ENCODE measurements at regions not wholly inside any gene's neighbourhood (a gene's known extent, or its start where the extent isn't known, plus 50 kb on each side); places are given as distances from the start of the nearest gene placed in this dataset.
A peak's percentile ranks its signal among the peaks of the same experiment; 100 is the strongest.

- CTCF ChIA-PET (ENCODE audit: unreplicated experiment) = no interaction called here
- POLR2A ChIA-PET = interaction anchor here (1.5 to 2.3 kb wide), 3 partner anchors 9 to 23 kb away, joined by 5 to 9 read pairs (median 8); no protein-coding TSS in a partner anchor
- TF ChIP-seq CTCF (conservative IDR thresholded peaks at IDR 0.05; ENCODE audit: low read length) = no peak
- TF ChIP-seq EZH2phosphoT487 (IDR thresholded peaks at IDR 0.05; ENCODE audit: borderline replicate concordance, low read depth, low read length) = no peak
Measured at GRCh38 chr3:6273878-6274277, 587.0 kb upstream of the GRM7 start.

GRCh38 chr3:6281662-6282061, 579.3 kb upstream of the GRM7 start:
- peaks cover 57% of the 10 kb centered on the region for H3K4me1 ChIP-seq (ENCODE audit: insufficient read depth, low read length, poor library complexity, severe bottlenecking)
- no peaks in the 10 kb centered on the region for H3K9me3 ChIP-seq (ENCODE audit: low read length)
- no peaks in the 10 kb centered on the region for H3K79me2 ChIP-seq (ENCODE audit: insufficient read depth, low read depth, low read length)
- CTCF ChIA-PET (ENCODE audit: unreplicated experiment) = interaction anchor here (0.8 kb wide), 1 partner anchor 29 kb away, joined by 3 read pairs; no protein-coding TSS in a partner anchor
- H3K27ac ChIP-seq (ENCODE audit: low read depth, low read length, poor library complexity, severe bottlenecking) = peak overlapping the region; percentile 79
- intact Hi-C loops (cut with micrococcal nuclease; ENCODE audit: unreplicated experiment) = loop anchor here (2.0 to 5.0 kb wide), 2 partner anchors 31 to 436 kb away; no protein-coding TSS in a partner anchor
- H3K4me2 ChIP-seq (ENCODE audit: low read length) = peak overlapping the region; percentile 45
- H2AFZ ChIP-seq (ENCODE audit: low read length) = peak overlapping the region; percentile 55
- H3K9me2 ChIP-seq (ENCODE audit: insufficient read depth, low read length) = no peaks in the 10 kb centered on the region
- TF ChIP-seq CTCF (conservative IDR thresholded peaks at IDR 0.05; ENCODE audit: low read length) (no peak), EZH2phosphoT487 (IDR thresholded peaks at IDR 0.05; ENCODE audit: borderline replicate concordance, low read depth, low read length) (no peak)
- POLR2A ChIA-PET = interaction anchor here (0.6 to 1.9 kb wide), 4 partner anchors 14 to 23 kb away, joined by 3 to 6 read pairs (median 5); no protein-coding TSS in a partner anchor
- DNase-seq (ENCODE audit: low spot score) = peak; percentile 70
- H4K20me1 ChIP-seq (ENCODE audit: insufficient read depth, low read length) = no peaks in the 10 kb centered on the region
- no peaks in the 10 kb centered on the region for H3K36me3 ChIP-seq (ENCODE audit: insufficient read depth, low read length)
- H3K4me3 ChIP-seq (ENCODE audit: low read depth, low read length, poor library complexity, severe bottlenecking) = no peak overlapping the region
- BruUV-seq (replicated peaks) = no TSS peak

More at GRCh38 chr3:6273878-6274277, 587.0 kb upstream of the GRM7 start:
- Histone ChIP-seq H3K4me1 (ENCODE audit: insufficient read depth, low read length, poor library complexity, severe bottlenecking) (no peaks in the 10 kb centered on the region), H3K79me2 (ENCODE audit: insufficient read depth, low read depth, low read length) (no peaks in the 10 kb centered on the region), H3K4me2 (ENCODE audit: low read length) (no peak overlapping the region), H3K9me2 (ENCODE audit: insufficient read depth, low read length) (no peaks in the 10 kb centered on the region), H3K36me3 (ENCODE audit: insufficient read depth, low read length) (no peaks in the 10 kb centered on the region), H3K4me3 (ENCODE audit: low read depth, low read length, poor library complexity, severe bottlenecking) (no peak overlapping the region), H2AFZ (ENCODE audit: low read length) (no peak overlapping the region), H3K9me3 (ENCODE audit: low read length) (no peaks in the 10 kb centered on the region), H4K20me1 (ENCODE audit: insufficient read depth, low read length) (no peaks in the 10 kb centered on the region), H3K27ac (ENCODE audit: low read depth, low read length, poor library complexity, severe bottlenecking) (no peak overlapping the region)
- BruUV-seq (replicated peaks) = no TSS peak
- no peak for DNase-seq (ENCODE audit: low spot score)
- intact Hi-C loops (cut with micrococcal nuclease; ENCODE audit: unreplicated experiment) = no loop called here

GRCh38 chr3:6282918-6283317, 578.0 kb upstream of the GRM7 start:
- Histone ChIP-seq H3K4me1 (ENCODE audit: insufficient read depth, low read length, poor library complexity, severe bottlenecking) (peaks cover 63% of the 10 kb centered on the region), H3K9me2 (ENCODE audit: insufficient read depth, low read length) (no peaks in the 10 kb centered on the region), H3K4me2 (ENCODE audit: low read length) (peak overlapping the region; percentile 45; the same call in 1 of the 2 replicates), H3K9me3 (ENCODE audit: low read length) (no peaks in the 10 kb centered on the region), H3K79me2 (ENCODE audit: insufficient read depth, low read depth, low read length) (no peaks in the 10 kb centered on the region), H3K4me3 (ENCODE audit: low read depth, low read length, poor library complexity, severe bottlenecking) (no peak overlapping the region), H4K20me1 (ENCODE audit: insufficient read depth, low read length) (no peaks in the 10 kb centered on the region), H2AFZ (ENCODE audit: low read length) (peak overlapping the region; percentile 56), H3K36me3 (ENCODE audit: insufficient read depth, low read length) (no peaks in the 10 kb centered on the region), H3K27ac (ENCODE audit: low read depth, low read length, poor library complexity, severe bottlenecking) (peak overlapping the region; percentile 79)
- DNase-seq (ENCODE audit: low spot score) = peak; percentile 41
- ChIA-PET POLR2A (interaction anchor here (0.5 to 2.8 kb wide), 8 partner anchors 9 to 499 kb away, joined by 3 to 9 read pairs (median 6); no protein-coding TSS in a partner anchor), CTCF (ENCODE audit: unreplicated experiment) (no interaction called here)
- no TSS peak for BruUV-seq (replicated peaks)
- intact Hi-C loops (cut with micrococcal nuclease; ENCODE audit: unreplicated experiment) = loop anchor here (2.0 to 5.0 kb wide), 2 partner anchors 32 to 434 kb away; no protein-coding TSS in a partner anchor
- no peak for TF ChIP-seq CTCF (conservative IDR thresholded peaks at IDR 0.05; ENCODE audit: low read length)
- no peak for TF ChIP-seq EZH2phosphoT487 (IDR thresholded peaks at IDR 0.05; ENCODE audit: borderline replicate concordance, low read depth, low read length)

Measured in OCI-LY7 (cell line).